B cell (primary cell): ENCODE measurements at regions not wholly inside any gene's neighbourhood (a gene's known extent, or its start where the extent isn't known, plus 50 kb on each side); places are given as distances from the start of the nearest gene placed in this dataset.
"Not testable (repeated sequence)": the region's sequence is repeated elsewhere in the genome, so short reads cannot be mapped to it uniquely, and the experiment has no call there.

Experiments
- ATAC-seq: fragments of 200-7000 bp; cut with Tn5 transposase; one replicate; pipeline ENCODE4 v1.10.0; 2021; ENCODE audit warnings: low read depth, mild to moderate bottlenecking, moderate number of reproducible peaks, moderate library complexity
- CTCF ChIA-PET: fragments of 350-600 bp; sonication (Branson Sonifier 250); formaldehyde crosslinking; loops from one replicate; lab custom pipeline; 2021; ENCODE audit warnings: antibody characterized with exemption, inconsistent platforms; lab: Charles Lee
- POLR2A ChIA-PET: fragments of 350-600 bp; sonication (Branson Sonifier 250); formaldehyde crosslinking; loops from one replicate; lab custom pipeline; 2021; ENCODE audit warnings: antibody characterized with exemption; lab: Charles Lee
- DNase-seq: peaks from one replicate; pipeline ENCODE4 v3.0.0; 2013
- H2AFZ ChIP-seq: 2 replicates; pipeline ENCODE4 v1.6.1; 2012; ENCODE audit warnings: mild to moderate bottlenecking, low read depth, low read length; ENCODE audit not compliant: insufficient read depth, poor library complexity, severe bottlenecking
- H3K27ac ChIP-seq, 2 donors: 1 replicate in 1 of 2; 2 replicates in 1 of 2; pipeline ENCODE4 v1.5.1; 2012 to 2013; ENCODE audit warnings: low read length in 2 of 2, mild to moderate bottlenecking in 2 of 2, moderate library complexity in 1 of 2
- H3K27me3 ChIP-seq, 4 experiments: fragments of 200-600 bp in 1 of 4; sonication (generic) in 1 of 4; replicated peaks in 1 of 4; 1 replicate in 2 of 4; 2 replicates in 2 of 4; pipeline versions ENCODE4 v1.6.1 to v1.7.0; 2013 to 2016; ENCODE audit warnings: low read length in 3 of 4, mild to moderate bottlenecking in 2 of 4, mixed read lengths in 1 of 4, moderate library complexity in 1 of 4; ENCODE audit not compliant: insufficient read depth in 4 of 4, control insufficient read depth in 3 of 4; ENCODE audit errors: control extremely low read depth in 1 of 4
- H3K36me3 ChIP-seq, 2 experiments: replicated peaks in 1 of 2; 1 replicate in 1 of 2; 2 replicates in 1 of 2; pipeline versions ENCODE4 v1.6.1 to v1.7.1; 2013; ENCODE audit warnings: low read length in 1 of 2; ENCODE audit not compliant: insufficient read depth in 2 of 2, control insufficient read depth in 1 of 2; ENCODE audit errors: control extremely low read depth in 1 of 2, extremely low read depth in 1 of 2
- H3K4me1 ChIP-seq, 2 donors: fragments of 200-600 bp in 1 of 2; sonication (generic) in 1 of 2; 1 replicate in 1 of 2; 2 replicates in 1 of 2; pipeline versions ENCODE4 v1.5.1 to v1.6.1; 2013 to 2017; ENCODE audit warnings: low read length in 2 of 2; ENCODE audit not compliant: control insufficient read depth in 2 of 2, insufficient read depth in 2 of 2
- H3K4me2 ChIP-seq: replicated peaks from 2 replicates; pipeline ENCODE3; 2012; ENCODE audit warnings: mild to moderate bottlenecking, low read depth, low read length; ENCODE audit not compliant: poor library complexity, severe bottlenecking
- H3K4me3 ChIP-seq, 5 experiments: fragments of 200-600 bp in 1 of 5; sonication (generic) in 1 of 5; 1 replicate in 3 of 5; 2 replicates in 2 of 5; pipeline versions ENCODE4 v1.5.1 to v1.7.0; 2011 to 2016; ENCODE audit warnings: low read length in 4 of 5, mild to moderate bottlenecking in 4 of 5, low read depth in 2 of 5, control low read depth in 1 of 5, moderate library complexity in 1 of 5; ENCODE audit not compliant: insufficient read depth in 1 of 5; ENCODE audit errors: control extremely low read depth in 1 of 5, extremely low read depth in 1 of 5
- H3K79me2 ChIP-seq: fragments of 200-600 bp; sonication (generic); one replicate; pipeline ENCODE4 v1.6.0; 2016; ENCODE audit warnings: low read length; ENCODE audit not compliant: control insufficient read depth, insufficient read depth
- H3K9ac ChIP-seq: fragments of 200-600 bp; sonication (generic); 2 replicates; pipeline ENCODE4 v1.6.1; 2017; ENCODE audit warnings: mild to moderate bottlenecking, low read length, moderate library complexity
- H3K9me3 ChIP-seq, 3 donors: one replicate each; pipeline versions ENCODE4 v1.6.1 to v1.7.1; 2013; ENCODE audit warnings: low read length in 2 of 3; ENCODE audit not compliant: control insufficient read depth in 2 of 3, insufficient read depth in 1 of 3; ENCODE audit errors: control extremely low read depth in 1 of 3
- H4K20me1 ChIP-seq: 2 replicates; pipeline ENCODE4 v1.6.0; 2012; ENCODE audit warnings: mild to moderate bottlenecking, low read length; ENCODE audit not compliant: insufficient read depth, control insufficient read depth, poor library complexity, severe bottlenecking
- H3K27ac Mint-ChIP-seq: one replicate; pipeline ENCODE4 v1.8.0; 2021; ENCODE audit warnings: mixed read lengths
- H3K27me3 Mint-ChIP-seq: one replicate; pipeline ENCODE4 v1.8.0; 2021; ENCODE audit warnings: mixed read lengths
- H3K4me1 Mint-ChIP-seq: one replicate; pipeline ENCODE4 v1.8.0; 2021; ENCODE audit warnings: mixed read lengths
- H3K4me3 Mint-ChIP-seq: one replicate; pipeline ENCODE4 v1.8.0; 2021; ENCODE audit warnings: mixed read lengths
- H3K9me3 Mint-ChIP-seq: one replicate; pipeline ENCODE4 v1.8.0; 2022; ENCODE audit warnings: mixed read lengths; ENCODE audit not compliant: insufficient read depth
- CTCF ChIP-seq: fragments of 200-600 bp; IDR thresholded peaks from one replicate; pipeline ENCODE4 v1.8.0; 2022; ENCODE audit warnings: antibody characterized with exemption, mild to moderate bottlenecking
- EZH2 ChIP-seq: IDR thresholded peaks from 2 replicates; pipeline ENCODE4 v1.6.1; 2012; ENCODE audit warnings: borderline replicate concordance, low read depth, mild to moderate bottlenecking, moderate library complexity, low read length; ENCODE audit not compliant: insufficient read depth, poor library complexity, severe bottlenecking
- WGBS: methylation state at CpG from one replicate; pipeline ENCODE4 v1.1.5; 2013; ENCODE audit warnings: missing lambda C conversion rate; ENCODE audit not compliant: insufficient coverage; 5-methylcytosine and 5-hydroxymethylcytosine counted together
- intact Hi-C: fragments of 100-400 bp; cut with micrococcal nuclease; formaldehyde crosslinking; loops from one replicate; pipeline ENCODE4 v1.10.0; 2022

GRCh38 chr18:21972281-21972680 is 197.1 kb upstream of the GATA6 start:
- WGBS: 67% methylated on average over 1 of the region's 7 CpGs
- Histone ChIP-seq H3K9me3 (no peaks in the 10 kb centered on the region), H3K27ac (no peak overlapping the region), H3K4me2 (no peak overlapping the region), H3K36me3 (no peaks in the 10 kb centered on the region), H3K79me2 (no peaks in the 10 kb centered on the region), H4K20me1 (no peaks in the 10 kb centered on the region), H3K9ac (no peak overlapping the region), H3K27me3 (no peaks in the 10 kb centered on the region), H3K4me3 (no peak overlapping the region), H2AFZ (no peak overlapping the region), H3K4me1 (no peaks in the 10 kb centered on the region)
- DNase-seq: no peak
- TF ChIP-seq CTCF (no peak), EZH2 (no peak)
- POLR2A ChIA-PET: no interaction called here
- CTCF ChIA-PET: interaction anchor here (0.7 kb wide), 1 partner anchor 448 kb away, joined by 3 read pairs; no protein-coding TSS in a partner anchor
- H3K4me1 Mint-ChIP-seq: no peaks in the 10 kb centered on the region
- H3K27me3 Mint-ChIP-seq: no peaks in the 10 kb centered on the region
- no peak overlapping the region for H3K4me3 Mint-ChIP-seq
- intact Hi-C loops: no loop called here
- H3K9me3 Mint-ChIP-seq: no peaks in the 10 kb centered on the region
- no peak overlapping the region for H3K27ac Mint-ChIP-seq
- no peak for ATAC-seq

DNA sequence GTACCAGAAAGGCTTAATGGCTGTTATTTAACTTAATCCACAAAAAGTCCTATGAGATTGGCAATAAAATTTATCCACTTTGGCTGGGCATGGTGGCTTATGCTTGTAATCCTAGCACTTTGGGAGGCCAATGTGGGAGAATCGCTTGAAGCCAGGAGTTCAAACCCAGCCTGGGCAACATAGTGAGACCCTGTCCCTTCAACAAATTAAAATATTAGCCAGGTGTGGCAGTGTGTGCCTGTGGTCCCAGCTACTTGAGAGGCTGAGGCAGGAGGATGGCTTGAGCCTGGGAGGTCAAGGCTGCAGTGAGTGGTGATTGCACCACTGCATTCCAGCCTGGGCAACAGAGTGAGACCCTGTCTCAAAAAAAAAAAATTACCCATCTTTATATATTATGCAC is 193.4 kb upstream of the GATA6 start:
- H3K27me3 ChIP-seq, H3K4me3 ChIP-seq, H3K4me1 ChIP-seq, POLR2A ChIA-PET, intact Hi-C loops, DNase-seq, H3K79me2 ChIP-seq, H4K20me1 ChIP-seq, H3K4me1 Mint-ChIP-seq, H3K9me3 Mint-ChIP-seq, ATAC-seq, H3K36me3 ChIP-seq, H3K9ac ChIP-seq, H3K9me3 ChIP-seq, H3K4me2 ChIP-seq, H3K27ac ChIP-seq, H3K27me3 Mint-ChIP-seq, H3K27ac Mint-ChIP-seq, H3K4me3 Mint-ChIP-seq, H2AFZ ChIP-seq: not testable (repeated sequence)
- CTCF ChIA-PET: interaction anchor here (0.7 kb wide), 1 partner anchor 18 kb away, joined by 4 read pairs; no protein-coding TSS in a partner anchor
- 100% methylated on average over 1 of the region's 1 CpG for WGBS
